ENCODE measurements at regions not wholly inside any gene's neighbourhood (a gene's known extent, or its start where the extent isn't known, plus 50 kb on each side); places are given as distances from the start of the nearest gene placed in this dataset.

DNA sequence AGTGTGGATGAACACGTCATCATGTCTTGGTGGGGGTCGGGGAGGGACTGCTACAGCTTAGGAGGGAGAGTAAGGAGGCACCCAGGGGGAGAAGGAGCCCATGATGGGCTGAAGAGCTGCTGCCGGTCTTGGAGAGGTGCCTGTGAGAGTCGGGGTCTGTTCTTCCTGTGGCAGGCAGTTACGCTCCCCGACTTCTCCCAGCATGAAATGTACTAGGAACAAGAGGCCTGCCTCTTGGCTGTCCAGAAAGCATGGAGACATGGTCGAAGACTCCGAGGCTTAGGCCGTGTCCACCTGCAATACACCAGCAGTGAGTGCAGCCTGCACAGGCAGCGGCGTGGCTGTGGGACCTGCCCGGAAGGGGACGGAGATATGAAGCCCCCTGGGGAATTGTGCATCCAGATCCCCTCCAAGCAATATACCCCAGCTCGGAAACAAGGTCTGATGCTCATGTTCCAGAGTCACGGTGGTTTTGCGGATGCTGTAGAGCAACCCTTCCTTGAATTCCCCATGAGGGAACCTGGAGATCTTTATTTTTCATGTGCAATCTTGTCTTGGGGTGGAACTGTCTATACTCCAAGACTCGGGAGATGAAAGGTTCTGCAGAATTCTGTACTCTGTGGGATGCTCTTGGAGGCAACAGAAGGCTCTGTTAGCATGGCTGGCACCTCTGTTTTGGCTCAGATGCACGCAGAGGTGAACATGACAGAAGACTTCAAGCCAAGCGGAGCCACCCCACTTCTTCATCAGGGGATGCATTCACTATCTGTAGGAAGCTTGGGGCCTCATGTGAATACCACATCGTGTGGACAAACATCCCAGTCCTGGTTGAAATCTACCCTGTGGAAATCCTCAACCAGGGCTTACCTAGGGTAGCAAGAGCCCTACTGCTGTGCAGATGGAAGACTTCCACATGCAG, 374.9 kb upstream of the IRX4 start:
- no peak for DNase-seq

DNA sequence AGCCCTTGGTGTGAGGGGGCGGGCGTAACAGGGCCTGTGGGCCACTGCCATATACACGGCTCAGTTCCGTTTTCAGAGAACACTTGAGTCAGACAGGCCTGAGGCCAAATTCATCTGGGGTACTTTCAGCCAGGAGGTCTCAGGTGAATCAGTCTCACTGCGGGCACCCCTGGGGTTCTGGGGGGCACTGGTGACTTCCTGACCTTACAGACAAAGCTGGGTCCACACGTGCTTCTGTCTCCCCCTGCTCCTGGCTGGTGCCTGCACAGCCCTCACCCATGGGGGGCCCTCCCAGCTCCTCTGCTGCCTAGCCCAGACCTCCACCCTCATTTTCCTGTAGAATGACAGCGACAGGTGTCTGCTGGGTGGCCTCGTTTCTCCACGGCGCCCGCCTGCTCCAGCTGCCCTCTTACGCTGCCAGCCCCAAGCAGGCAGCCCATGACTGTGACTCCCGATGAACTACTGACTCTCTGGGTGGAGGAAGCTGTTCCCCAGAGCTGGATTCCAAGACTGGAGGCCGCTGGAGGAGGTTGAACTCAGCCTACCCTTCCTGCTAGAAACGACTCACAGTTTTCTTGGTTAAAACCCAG, 374.1 kb upstream of the IRX4 start:
- no peak for DNase-seq

DNA sequence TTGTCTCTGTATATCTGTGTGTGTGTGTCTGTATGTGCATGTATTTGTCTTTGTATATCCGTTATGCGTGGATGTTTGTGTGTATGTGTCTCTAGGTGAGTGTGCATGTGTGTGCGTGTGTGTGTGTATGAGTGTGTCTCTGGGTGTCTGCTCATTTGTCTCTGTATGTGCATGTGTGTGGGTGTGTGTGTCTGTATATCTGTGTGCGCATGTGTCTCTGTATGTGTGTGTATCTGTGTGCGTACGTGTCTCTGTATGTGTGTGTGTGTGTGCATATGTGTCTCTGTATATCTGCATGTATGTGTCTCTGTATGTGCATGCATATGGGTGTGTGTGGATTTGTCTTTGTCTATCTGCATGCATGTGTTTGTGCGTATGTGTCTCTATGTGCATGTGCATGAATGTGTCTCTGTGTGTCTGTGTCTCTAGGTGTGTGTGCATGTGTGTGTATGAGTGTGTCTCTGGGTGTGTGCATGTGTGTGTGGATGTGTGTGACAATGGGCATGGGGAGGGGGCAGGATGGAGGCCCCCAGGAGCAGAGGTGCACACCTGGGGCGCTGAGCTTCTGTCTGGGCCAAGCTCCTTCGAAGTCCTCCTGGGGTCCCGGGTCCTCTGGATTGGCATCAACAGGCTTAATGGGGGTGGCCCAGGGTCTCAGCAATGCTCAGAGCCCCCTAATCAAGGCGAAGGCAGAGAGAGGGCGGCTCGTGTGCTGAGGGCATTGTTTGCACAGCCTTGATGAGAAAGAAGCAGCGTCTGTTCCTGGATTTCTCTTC, 373.4 kb upstream of the IRX4 start:
- DNase-seq: no peak

DNA sequence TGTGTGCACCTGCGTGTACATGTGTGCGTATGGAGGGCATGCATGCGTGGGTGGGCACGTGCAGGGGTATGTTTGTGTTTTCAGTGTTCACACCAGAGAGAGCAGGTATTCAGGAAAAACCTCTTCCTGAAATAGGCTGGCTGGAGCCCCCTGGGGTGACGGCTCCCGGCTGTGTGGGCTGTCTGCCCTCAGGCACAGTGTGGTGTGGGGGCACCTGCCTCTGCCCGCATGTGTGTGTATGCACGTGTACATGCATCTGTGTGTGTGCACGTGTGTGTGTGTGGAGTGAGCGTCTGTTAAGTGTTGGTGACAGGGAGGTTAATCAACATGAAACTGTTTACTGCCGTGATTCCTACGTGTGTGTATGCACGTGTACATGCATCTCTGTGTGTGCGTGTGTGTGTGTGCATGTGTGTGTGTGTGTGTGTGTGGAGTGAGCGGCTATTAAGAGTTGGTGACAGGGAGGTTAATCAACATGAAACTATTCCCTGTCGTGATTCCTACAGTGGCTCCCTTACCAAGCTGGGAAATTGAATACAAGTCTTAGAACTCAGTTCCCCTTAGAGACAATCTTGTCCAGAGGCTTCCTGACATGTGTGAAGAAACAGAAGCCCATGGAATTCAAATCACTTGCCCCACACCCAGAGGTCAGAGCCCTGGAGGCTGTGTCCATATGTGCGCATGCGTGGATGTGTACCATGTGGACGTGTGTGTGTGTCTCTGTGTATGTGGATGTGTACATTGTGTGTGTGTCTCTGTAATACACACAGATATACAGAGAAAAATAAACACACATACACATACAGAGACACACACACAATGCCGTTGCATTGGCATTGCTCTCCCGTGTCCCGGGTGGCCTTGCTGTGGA, 372.4 kb upstream of the IRX4 start:
- DNase-seq: no peak

DNA sequence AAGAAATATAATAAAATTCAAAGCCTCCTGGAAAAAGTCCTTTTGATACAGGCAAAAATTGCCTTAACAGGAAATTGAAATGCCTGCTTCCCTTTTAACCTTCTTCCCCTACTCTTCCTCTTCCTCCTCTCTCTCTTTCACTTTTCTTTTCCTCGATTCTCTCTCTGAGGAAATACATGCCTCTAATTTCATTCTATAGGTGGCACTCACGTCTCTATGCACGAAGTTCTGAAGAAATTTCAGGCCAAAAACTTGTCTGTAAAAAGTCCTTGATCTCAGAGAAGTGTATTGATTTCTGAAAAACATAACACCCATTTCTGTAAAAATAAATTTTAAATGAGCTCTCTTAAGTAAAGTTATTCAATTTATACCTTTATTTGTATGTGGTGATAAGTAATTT, 371.7 kb upstream of the IRX4 start:
- no peak for DNase-seq

DNA sequence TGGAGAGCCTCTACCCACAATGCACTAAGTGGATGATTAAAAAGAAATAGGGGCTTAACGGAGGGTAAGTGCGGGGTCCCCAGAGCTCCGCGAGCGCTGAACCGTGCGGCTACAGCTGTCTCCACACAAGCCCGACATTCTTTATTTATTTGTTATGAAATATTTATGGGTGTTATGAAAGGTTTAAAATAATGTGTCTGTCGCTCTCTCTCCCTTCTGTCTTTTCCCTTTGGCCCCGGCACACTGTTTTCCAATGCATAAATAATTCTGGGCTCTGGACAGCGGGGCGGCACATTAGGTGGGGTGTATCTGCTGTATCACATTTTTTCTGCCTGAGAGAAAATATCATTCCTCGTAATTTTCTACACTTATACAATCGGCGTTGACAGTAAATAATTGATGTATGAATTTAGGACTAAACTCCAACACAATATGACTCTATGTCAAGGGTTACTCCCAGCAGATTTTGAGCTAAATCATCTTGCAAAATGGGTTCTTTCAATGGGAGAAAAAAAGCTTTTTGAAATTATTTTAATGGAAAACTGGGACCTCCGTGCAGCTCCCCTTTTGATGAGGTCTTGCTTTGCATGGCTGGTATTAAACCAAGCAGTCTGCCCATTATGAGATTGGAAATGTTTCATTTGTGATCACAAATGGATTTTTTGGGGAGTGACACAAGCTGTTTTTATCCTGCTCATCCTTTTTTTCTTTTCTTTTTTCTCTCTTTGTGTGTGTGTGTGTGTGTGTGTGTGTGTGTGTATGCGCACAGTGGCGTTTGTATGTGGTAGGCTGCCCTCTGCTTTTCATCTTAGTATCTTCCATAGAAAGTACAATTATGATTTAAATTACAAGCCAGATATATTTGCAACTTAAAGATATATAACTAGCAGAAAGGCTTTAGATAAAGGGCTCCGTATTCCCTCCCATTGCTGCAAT, 370.6 kb upstream of the IRX4 start:
- DNase-seq: no peak

DNA sequence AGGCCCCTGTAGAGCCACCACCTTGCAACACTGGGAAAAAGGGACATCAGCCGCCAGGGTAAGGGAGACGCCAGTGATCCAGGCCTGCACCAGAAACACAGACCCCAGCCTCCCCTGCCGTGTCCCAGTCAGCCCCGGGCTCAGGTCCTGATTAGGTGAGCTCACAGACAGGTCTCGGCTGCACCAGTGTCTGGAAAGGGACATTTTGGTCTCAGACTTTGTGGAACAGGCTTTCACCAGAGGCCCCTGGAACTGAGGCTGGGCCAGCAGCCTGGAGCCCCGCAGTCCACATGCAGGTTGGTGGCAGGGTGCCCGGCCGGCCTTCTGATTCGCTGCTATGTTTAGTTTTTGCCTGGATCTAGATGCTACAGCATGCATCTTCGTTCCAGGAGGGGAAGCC, 369.0 kb upstream of the IRX4 start:
- no peak for DNase-seq

DNA sequence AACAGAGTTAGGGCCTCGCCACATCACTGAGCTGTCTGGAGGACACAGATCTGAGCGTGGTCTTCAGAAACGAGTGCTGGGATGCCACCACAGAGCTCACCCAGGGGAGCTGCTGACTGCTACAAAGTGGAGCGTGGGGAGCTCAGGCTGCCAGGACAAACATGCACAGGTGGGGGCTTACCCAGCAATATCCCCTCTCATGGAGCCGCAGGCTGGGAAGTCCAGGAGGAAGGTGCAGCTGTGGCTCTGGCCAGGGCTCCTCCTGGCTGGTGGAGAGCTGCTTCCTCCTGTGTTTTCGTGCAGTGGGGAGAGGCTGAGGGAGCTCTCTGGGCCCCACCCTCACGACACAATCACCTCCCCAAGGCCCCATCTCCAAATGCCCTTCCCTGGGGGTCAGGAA, 368.6 kb upstream of the IRX4 start:
- DNase-seq: no peak

DNA sequence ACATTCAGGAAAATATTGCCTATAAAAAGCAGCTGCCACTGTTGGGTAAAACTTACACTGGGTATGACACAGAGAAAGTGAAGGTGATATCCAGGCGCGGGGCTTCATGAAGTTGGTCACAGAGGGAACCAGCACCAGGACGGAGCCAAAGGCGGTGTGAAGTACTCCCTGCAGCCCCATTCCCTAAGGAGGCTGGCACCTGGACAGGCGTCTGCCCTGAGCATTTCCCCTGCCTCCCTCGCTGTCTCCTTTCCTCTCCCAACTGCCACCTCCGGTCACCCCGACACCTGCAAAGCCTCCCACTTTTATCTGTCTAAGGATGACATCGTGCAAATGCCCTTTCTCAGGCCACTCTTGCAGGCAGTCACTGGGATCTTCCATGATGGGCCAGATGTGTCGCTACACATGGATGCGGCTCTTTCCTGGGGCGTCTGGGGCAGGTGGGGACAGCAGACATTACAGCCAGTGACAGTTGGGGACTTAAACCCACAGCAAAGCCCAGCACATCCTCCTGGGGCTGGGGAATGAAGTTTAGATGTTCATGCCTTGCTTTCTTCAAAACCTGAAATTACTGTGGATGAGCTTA, 367.7 kb upstream of the IRX4 start:
- no peak for DNase-seq

DNA sequence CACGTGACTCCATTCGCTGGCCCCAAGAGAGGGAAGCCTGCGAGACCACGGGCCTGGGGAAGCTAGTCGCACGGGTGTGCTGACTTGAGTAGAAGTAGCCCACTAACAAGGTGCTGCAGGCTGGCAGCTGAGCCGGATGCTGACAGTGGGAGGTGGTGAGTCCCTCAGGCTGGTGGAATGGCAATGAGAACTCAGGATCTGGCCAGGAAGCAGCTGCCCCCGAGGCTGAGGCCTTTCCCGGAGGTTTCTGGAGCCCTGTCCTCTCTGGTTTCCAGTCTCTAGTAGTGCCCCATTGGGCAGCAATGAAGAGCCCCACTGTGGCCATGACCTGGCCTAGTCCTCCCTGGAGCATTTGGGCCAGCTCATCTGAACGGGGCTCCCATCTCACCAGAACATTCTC, 366.7 kb upstream of the IRX4 start:
- DNase-seq: no peak

DNA sequence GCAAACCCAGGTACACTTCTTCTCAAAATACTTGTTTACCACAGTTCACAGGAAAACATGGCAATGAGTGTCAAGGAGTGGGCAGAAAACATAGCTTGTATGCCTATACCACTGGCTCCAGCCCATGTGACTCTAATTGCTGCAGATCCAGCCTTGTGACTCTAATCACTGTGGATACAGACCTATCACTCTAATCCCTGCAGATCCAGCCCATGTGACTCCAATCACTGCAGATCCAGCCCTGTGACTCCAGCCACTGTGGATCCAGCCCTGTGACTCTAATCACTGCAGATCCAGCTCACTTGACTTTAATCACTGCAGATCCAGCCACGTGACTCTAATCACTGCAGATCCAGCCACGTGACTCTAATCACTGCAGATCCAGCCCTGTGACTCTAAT, 366.3 kb upstream of the IRX4 start:
- no peak for DNase-seq

DNA sequence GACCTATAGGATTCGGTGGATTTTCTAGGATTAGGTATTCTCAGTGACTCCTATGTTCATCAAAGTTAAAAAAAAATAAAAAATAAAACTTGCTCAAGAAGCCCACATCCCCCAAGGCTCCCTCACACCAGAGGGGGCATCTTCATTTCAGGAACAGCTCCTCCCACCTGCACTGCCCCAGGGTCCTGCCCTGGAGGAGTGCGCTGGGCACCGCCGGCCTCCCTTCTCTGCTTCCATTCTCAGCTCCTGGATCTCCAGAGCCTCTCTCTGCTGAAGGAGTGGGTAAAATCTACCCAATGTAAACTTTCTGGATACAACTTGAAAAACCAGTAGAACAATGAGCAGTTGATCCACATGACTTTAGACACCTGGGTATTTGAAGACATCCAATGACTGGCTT, 359.8 kb upstream of the IRX4 start:
- DNase-seq: no peak

DNA sequence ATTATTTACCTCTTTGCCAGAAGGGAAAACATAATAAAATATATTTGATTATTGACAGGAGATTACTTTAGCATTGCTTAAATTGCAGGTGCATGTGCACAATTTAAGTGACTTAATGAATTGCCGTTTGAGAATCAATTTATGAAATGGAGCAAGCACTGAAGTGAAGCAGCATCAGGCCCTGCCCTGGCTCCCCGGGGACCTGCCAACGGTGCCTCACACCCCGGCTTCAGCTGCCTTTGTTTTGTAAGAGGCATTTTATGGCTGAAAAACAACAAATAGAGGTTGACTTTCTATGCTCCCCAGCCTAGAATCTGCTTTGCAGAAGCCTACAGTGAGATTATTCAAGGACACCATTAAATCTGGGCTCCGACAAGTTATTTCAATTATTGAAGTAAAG, 359.1 kb upstream of the IRX4 start:
- DNase-seq: no peak

DNA sequence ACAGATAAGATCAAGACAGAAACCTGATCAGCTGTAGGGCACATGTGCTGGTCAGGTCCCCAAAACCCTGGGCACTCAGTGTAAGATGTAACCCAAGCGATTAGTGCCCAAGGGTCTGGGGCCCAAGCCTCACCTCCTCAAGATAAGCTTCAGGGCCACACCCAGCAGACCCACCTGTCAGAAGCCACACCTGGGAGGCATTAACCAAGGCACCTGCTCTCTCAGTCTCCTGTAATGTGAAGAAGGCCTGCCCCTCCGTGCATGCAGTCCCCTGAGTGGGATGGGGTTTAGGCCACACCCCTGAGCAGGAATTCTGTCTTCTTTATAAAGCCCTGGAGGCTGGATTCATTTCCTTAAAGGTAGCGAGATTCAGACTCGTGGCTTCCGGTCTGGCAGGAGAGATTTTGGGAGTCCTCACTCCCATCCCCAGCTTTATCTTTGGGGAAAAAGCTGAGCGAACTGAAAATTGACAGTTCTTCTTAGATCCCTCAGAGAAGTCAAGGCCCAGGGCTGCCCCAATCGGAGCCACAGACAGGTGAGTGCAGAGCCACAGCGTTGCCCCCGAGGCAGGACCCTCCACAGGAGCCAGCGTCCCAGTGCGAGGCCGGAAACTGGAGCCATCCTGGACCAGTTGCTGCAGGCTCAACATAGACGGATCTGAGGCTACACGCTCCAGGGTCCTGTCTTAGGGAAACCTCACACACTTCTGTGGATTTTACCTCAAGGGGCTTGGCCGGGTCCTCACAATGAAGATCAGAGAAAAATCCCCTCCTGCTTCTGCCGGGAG, 357.6 kb upstream of the IRX4 start:
- DNase-seq: no peak

DNA sequence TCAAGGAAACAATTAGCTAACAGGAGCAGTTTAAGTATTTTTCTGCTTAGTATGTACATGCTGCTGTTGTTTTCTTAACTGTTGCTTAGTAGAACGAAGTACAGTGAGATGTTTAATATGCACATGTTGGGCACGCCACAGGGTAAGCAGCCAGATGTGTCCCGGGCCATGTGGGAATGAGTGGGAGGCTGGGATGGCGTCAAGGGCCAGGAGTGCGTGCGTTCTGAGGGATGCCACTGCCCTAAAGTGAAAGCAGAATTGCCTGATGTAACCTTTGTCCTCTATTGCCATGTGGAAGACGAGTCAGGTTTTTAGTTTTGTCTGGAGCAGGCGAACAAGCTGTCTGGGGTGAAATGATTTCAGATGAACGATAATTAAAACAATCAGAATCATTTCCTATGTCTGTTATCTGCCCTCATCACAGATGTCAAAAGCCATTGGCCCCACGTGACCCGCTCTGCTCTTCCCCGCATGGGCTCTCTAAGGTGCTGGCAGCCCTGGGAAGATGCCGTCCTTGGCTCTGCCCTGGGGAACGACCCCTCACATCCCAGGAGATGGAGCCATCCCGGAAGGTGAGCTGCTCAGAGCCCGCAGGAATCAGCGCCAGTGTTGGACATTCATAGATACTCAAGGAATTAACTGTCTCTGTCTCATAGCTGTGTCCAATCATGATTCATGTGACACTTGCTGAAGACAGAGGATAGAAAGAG, 356.6 kb upstream of the IRX4 start:
- no peak for DNase-seq

DNA sequence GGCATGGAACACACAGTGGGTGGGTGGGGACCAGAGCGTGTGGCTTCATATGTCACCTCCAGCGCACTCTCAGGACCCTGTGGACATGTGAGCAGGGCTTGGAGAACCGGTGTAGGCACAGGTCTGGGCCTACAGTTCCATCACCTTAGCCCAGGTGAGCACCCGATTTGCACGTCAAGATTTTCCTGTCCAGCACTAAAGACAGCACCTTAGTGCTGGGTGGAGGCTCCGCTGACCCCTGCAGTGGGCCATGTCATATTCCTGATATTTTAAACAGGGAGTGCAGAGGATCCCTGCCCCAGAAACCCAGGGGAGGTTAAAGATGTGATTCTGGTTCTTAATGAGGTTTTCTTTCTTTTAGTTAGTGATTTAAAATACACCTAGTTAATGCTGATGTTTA, 356.0 kb upstream of the IRX4 start:
- DNase-seq: no peak

DNA sequence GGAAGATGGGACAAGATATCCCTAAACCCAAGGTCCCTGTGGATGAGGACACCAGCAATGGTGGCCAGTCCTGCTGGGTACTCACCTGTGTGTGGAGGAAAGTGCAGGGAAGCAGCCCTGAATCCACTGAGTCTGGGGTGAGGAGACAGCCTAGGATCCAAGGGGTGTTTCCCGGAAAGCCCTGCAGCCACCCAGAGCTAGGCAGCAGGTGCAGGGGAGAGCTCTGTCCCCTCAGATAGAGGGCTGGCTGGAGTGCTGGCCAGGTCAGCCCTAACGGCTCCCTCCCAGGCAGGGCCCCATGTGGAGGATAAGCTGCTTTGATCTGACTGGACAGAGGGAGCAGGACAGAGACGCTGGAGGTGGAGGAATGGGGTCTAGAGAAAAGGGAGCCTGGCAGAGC, 344.7 kb upstream of the IRX4 start:
- DNase-seq: no peak

DNA sequence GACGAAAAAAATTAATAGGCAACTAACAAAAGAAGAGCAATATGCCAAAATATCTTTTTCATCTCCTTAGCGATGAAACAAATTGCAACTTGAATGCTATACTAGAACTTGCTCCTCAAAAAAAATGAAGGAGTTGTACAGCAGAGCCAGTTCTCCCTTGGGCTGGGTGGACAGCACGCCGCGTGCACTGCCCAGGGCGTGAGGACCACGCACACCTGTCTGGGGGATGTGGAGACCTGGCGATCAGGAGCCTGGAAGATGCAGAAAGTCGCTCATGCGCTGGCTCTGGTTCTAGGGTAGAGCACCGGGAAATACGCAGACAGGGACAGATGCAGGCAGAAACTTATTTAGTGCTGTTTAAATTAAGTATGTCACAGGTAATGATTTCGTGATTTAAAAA, 342.0 kb upstream of the IRX4 start:
- DNase-seq: no peak

DNA sequence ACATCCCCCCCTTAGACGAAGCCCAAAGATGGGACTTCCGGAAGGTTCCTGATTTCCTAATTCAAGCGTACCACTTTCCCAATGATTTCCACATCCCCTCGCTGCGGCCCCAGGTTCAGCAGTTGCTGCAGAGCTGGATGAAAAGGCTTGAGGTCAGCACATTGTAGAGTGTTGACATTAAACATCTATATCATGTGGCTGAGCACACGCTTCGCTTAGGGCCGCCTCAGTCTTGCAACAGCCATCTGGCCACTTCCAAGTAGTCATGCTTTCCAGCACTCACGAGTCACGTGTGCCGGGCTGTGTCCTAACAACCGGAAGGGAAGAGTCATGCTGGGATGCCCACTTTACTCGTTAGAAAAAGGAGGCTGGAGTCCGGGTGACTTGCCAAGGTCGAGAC, 340.6 kb upstream of the IRX4 start:
- no peak for DNase-seq
